Heart right ventricle (tissue), 16 donors: ENCODE measurements at regions not wholly inside any gene's neighbourhood (a gene's known extent, or its start where the extent isn't known, plus 50 kb on each side); places are given as distances from the start of the nearest gene placed in this dataset.

Experiments
- ATAC-seq, 8 donors: fragments of 200-7000 bp; cut with Tn5 transposase; one replicate each; pipeline ENCODE4 v1.9.1; 2020; ENCODE audit warnings: mild to moderate bottlenecking in 8 of 8, moderate library complexity in 8 of 8, moderate number of reproducible peaks in 1 of 8
- DNase-seq, 2 donors: peaks; one replicate each; pipeline ENCODE4 v3.0.0-alpha.2; 2020
- H3K27ac ChIP-seq, 10 donors: fragments of 200-600 bp; sonication (generic) in 2 of 10; one replicate each; pipeline versions ENCODE4 v1.5.0 to v1.8.0; 2020 to 2022; ENCODE audit warnings: mild to moderate bottlenecking in 3 of 10
- H3K27me3 ChIP-seq, 7 donors: fragments of 200-600 bp; one replicate each; pipeline ENCODE4 v1.8.0; 2021 to 2022; ENCODE audit warnings: mild to moderate bottlenecking in 2 of 7
- H3K36me3 ChIP-seq, 9 donors: fragments of 200-600 bp; sonication (generic) in 1 of 9; one replicate each; pipeline versions ENCODE4 v1.5.0 to v1.8.0; 2020 to 2022; ENCODE audit warnings: mild to moderate bottlenecking in 2 of 9
- H3K4me1 ChIP-seq, 9 donors: fragments of 200-600 bp; sonication (generic) in 1 of 9; one replicate each; pipeline versions ENCODE4 v1.5.0 to v1.8.0; 2020 to 2022; ENCODE audit warnings: mild to moderate bottlenecking in 4 of 9
- H3K4me3 ChIP-seq, 10 donors: fragments of 200-600 bp; sonication (generic) in 2 of 10; one replicate each; pipeline versions ENCODE4 v1.5.0 to v1.8.0; 2020 to 2022; ENCODE audit warnings: mild to moderate bottlenecking in 7 of 10, moderate library complexity in 2 of 10
- H3K9me3 ChIP-seq, 11 donors: fragments of 200-600 bp in 10 of 11; sonication (generic) in 2 of 11; one replicate each; pipeline versions ENCODE4 v1.5.0 to v1.8.0; 2013 to 2022; ENCODE audit warnings: mild to moderate bottlenecking in 2 of 11, control low read depth in 1 of 11, moderate library complexity in 1 of 11
- WGBS, 2 donors: extraction: QIAGEN DNeasy Blood & Tissue Kit; methylation state at CpG; one replicate each; pipeline ENCODE4 v1.1.7; 2013; ENCODE audit warnings: inconsistent platforms in 1 of 2; 5-methylcytosine and 5-hydroxymethylcytosine counted together
- intact Hi-C, 10 donors: fragments of 100-400 bp; cut with DNase I; formaldehyde crosslinking; loops; one replicate each; pipeline versions ENCODE4 v1.11.1 to v1.14.2; 2022
- TF ChIP-seq, protein P1 (sequence below), 9 donors: fragments of 200-600 bp; sonication (generic) in 2 of 9; IDR thresholded peaks; one replicate each; pipeline versions ENCODE4 v1.5.0 to v1.8.0; 2021 to 2022; ENCODE audit warnings: antibody characterized with exemption in 9 of 9, mild to moderate bottlenecking in 5 of 9, moderate library complexity in 1 of 9
- donor health status: Arrhythmogenic right ventricular cardiomyopathy.
- donor health status: ischemic (EF 13 %, LVEDD 7.1; RV severe dilation, severe dysfunction).
- donor health status: healthy with polysubstance abuse.
- donor health status: DM: no; HTN: yes; CAD: no.
- donor health status: DM: no; HTN: no; CAD: no.
- donor health status: ischemic (EF 25% LVEDD 6.9; RV normal size, moderate dysfunction).
- donor health status: ischemic (EF 25% LVEDD 5.7; RV mildly dilated, moderate dysfunction).
- donor health status: healthy.
- donor health status: DM: yes; HTN: yes; CAD: no.
- donor health status: Ischemic cardiomyopathy.
- donor health status: ischemic (EF 35%, LVEDD 5.7; RV mildly dilated, moderate dysfunction).
- donor health status: nonischemic (EF 11% LVEDD 7.7; RV severe dilation, severe dysfunction).
- donor health status: DM: yes; HTN: yes; CAD: no.
- donor health status: PGD.
- donor health status: ischemic (EF 29% LVEDD 5.4; RV normal size, mild dysfunction).
- donor health status: nonischemic (EF 23%, LVEDD 6.1; RV moderate dilation, normal function).

DNA sequence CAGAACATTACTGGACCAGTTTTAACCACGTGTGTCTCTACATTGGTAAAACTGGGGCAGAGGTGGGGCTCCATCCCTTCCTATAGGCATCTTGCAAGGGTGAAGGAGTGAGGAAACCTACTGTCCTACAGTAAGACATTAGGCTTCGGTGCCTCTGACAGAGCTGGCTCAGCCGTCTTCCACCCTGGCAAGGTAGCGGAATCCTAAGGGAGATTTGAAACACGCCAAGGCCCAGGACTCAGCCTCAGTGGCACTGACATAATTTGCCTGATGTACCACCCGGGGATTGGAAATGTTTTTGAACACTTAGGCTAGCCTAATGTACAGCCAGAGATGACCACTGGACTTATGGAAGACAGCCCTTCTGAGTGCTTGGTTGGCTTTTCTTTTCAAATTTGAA, 329.7 kb upstream of the IRX1 start:
- TF ChIP-seq, protein P1, sequence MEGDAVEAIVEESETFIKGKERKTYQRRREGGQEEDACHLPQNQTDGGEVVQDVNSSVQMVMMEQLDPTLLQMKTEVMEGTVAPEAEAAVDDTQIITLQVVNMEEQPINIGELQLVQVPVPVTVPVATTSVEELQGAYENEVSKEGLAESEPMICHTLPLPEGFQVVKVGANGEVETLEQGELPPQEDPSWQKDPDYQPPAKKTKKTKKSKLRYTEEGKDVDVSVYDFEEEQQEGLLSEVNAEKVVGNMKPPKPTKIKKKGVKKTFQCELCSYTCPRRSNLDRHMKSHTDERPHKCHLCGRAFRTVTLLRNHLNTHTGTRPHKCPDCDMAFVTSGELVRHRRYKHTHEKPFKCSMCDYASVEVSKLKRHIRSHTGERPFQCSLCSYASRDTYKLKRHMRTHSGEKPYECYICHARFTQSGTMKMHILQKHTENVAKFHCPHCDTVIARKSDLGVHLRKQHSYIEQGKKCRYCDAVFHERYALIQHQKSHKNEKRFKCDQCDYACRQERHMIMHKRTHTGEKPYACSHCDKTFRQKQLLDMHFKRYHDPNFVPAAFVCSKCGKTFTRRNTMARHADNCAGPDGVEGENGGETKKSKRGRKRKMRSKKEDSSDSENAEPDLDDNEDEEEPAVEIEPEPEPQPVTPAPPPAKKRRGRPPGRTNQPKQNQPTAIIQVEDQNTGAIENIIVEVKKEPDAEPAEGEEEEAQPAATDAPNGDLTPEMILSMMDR (IDR thresholded peaks at IDR 0.05), result no peak
- ATAC-seq, result no peak
- Histone ChIP-seq H3K4me3 (no peak overlapping the region), H3K36me3 (no peaks in the 10 kb centered on the region), H3K4me1 (no peaks in the 10 kb centered on the region), H3K27ac (no peak overlapping the region), H3K27me3 (peaks cover 0 to 13% (median 0%) of the 10 kb centered on the region in 7 donors), H3K9me3 (peaks cover 0 to 12% (median 0%) of the 10 kb centered on the region in 11 donors)
- 72 to 79% methylated on average over 6 of the region's 6 CpGs for WGBS, 2 donors
- intact Hi-C loops, result no loop called here
- no peak for DNase-seq

DNA sequence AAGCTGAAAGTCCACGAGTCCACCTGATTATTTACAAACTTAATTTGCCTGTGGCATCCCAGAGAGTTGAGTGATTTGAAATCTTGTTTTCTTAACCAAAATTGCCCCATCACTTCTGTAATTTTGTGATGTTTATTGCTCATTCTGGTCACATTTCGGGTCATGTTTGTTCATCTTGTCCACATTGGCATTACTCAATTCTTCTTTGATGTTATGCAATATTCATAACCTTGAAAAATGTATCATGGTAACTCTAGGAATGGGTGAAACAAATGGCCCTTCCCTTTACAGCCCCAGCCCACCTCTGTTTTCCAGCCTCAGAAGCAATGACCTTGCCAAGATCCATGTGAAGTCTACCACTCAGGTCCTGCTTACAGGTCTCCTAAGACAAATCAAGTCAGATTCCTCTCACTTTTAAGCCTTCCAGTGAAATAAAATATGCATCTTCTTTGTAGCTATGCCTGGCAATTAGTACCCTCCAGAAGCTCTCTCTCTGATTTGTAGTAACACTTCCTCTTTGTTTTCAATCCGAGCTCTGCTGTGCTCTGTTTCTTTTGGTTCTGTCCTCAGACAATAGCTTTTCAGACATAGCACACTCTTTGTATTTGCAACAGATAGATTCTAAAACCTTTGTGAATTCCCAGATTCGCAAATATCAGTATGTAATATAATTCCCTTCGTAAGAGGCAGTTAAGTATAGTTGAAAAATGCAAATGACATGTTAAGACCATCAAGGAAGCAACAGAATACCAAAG, 330.3 kb upstream of the IRX1 start:
- H3K4me1 ChIP-seq, result no peaks in the 10 kb centered on the region
- no peaks in the 10 kb centered on the region for H3K36me3 ChIP-seq
- no peak overlapping the region for H3K4me3 ChIP-seq
- H3K27me3 ChIP-seq, result peaks cover 0 to 16% (median 0%) of the 10 kb centered on the region in 7 donors
- 67 to 76% methylated on average over 5 of the region's 5 CpGs for WGBS, 2 donors
- H3K27ac ChIP-seq, result no peak overlapping the region
- H3K9me3 ChIP-seq, result peaks cover 0 to 12% (median 0%) of the 10 kb centered on the region in 11 donors
- TF ChIP-seq, protein P1 (IDR thresholded peaks at IDR 0.05), result no peak
- no peak for ATAC-seq
- DNase-seq, result no peak
- intact Hi-C loops, result no loop called here

DNA sequence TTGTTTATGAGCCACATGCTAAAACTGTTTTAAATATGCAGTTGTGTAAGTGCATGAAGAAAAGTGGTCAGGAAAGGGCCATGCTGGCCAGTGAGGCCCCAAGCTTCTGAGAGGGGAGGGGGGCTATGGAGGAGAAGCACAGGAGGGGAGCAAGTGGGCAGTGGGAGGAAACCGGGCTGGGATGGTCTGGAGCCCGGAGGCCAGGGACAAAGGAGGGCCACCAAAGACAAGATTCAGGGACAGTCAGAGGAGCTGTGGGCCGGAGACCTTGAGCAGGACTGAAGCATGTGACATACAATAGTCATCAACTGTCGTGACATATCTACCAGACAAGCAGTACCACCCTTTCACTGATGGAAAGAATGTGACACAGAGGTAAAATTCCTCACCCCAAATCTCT, 333.2 kb upstream of the IRX1 start:
- WGBS, 2 donors, result 77 to 79% methylated on average over 4 of the region's 4 CpGs
- H3K27me3 ChIP-seq, result peaks cover 0 to 14% (median 0%) of the 10 kb centered on the region in 7 donors
- TF ChIP-seq, protein P1 (IDR thresholded peaks at IDR 0.05), result no peak
- ATAC-seq (no peak), DNase-seq (no peak)
- H3K4me1 ChIP-seq, result no peaks in the 10 kb centered on the region
- intact Hi-C loops, result no loop called here
- H3K27ac ChIP-seq, result no peak overlapping the region
- peaks cover 0 to 12% (median 0%) of the 10 kb centered on the region in 11 donors for H3K9me3 ChIP-seq
- H3K36me3 ChIP-seq, result no peaks in the 10 kb centered on the region
- H3K4me3 ChIP-seq, result no peak overlapping the region

DNA sequence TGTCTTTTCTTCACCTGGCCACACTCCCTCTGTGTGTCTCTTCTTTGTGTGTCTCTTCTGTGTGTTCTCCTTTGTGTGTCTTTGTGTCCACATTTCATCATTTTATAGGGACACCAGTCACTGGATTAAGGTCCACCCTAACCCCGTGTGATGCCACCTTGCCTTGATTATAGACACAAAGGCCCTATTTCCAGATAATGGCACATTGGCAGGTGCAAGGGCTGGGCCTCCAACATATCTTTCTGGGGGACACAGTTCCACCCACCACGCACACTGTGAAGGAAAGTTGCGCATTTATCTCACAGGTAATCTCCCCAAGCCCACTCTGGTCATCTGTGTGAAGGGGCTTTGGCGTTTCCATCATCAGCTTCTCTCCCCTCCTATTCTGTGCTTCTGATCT, 334.6 kb upstream of the IRX1 start:
- H3K4me3 ChIP-seq, result no peak overlapping the region
- H3K27ac ChIP-seq, result no peak overlapping the region
- H3K27me3 ChIP-seq, result peaks cover 0 to 12% (median 0%) of the 10 kb centered on the region in 7 donors
- no peaks in the 10 kb centered on the region for H3K4me1 ChIP-seq
- ATAC-seq (no peak), DNase-seq (no peak)
- TF ChIP-seq, protein P1 (IDR thresholded peaks at IDR 0.05), result no peak
- intact Hi-C loops, result no loop called here
- WGBS, 2 donors, result 89 to 93% methylated on average over 4 of the region's 4 CpGs
- H3K9me3 ChIP-seq, result peaks cover 0 to 12% (median 0%) of the 10 kb centered on the region in 11 donors
- no peaks in the 10 kb centered on the region for H3K36me3 ChIP-seq
